H4 (cell line): ENCODE measurements at regions not wholly inside any gene's neighbourhood (a gene's known extent, or its start where the extent isn't known, plus 50 kb on each side); places are given as distances from the start of the nearest gene placed in this dataset.

Experiments
- DNase-seq: peaks from one replicate; pipeline ENCODE4 v3.0.0-alpha.2; 2015; ENCODE audit warnings: low spot score

DNA sequence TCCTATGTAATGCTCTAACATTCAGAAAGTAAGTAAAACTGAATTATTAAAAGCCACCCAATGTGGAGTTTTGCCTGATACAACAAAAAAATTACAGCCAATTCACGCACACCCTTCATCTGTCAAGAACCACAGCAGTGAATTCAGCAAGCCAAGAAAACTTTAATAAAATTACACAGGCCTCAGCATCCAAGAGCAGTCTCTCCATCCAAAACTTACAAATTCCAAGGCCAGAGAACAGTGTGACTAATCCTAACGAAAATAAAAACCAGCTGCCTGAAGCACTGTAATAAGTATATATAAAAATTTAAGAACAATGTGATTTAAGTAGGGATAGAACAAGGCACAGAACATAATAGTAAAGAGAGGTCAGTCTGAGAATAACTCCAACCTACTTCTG is 54.2 kb downstream of the SIX6 start:
- no peak for DNase-seq

DNA sequence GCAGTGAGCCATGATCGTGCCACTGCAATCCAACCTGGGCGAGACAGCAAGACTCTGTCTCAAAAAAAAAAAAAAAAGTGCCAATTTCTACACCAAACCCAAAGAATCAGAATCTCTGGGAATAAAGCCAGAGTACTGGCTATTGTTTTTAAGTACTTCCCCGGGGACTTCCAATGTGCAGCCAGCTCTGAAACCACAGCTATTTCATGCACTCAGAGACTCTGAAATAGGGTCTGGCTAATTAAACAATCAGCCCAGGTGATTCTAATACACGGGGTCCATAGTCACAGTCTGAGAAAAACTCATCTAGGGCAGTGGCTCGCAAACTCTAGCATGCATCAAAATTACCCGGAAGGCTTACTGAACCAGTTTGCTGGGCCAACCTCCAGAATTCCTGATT is 56.3 kb downstream of the SIX6 start:
- DNase-seq, result peak; percentile 65

DNA sequence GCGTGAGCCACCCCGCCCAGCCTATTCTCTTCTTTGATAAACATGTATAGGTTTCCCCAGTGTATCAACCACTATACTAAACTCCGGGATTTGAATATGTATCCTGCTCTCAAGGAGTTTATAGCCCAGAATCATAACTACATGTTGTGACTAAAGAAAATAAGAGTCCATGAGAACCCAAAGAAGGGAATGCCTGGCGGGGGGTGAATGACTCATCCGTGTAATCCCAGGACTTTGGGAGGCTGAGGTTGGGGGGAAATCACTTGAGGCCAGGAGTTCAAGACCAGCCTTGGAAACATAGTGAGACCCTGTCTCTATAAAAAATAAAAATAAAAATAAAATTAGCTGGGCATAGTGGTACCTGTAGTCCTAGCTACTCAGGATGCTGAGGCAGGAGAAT is 57.2 kb downstream of the SIX6 start:
- no peak for DNase-seq

DNA sequence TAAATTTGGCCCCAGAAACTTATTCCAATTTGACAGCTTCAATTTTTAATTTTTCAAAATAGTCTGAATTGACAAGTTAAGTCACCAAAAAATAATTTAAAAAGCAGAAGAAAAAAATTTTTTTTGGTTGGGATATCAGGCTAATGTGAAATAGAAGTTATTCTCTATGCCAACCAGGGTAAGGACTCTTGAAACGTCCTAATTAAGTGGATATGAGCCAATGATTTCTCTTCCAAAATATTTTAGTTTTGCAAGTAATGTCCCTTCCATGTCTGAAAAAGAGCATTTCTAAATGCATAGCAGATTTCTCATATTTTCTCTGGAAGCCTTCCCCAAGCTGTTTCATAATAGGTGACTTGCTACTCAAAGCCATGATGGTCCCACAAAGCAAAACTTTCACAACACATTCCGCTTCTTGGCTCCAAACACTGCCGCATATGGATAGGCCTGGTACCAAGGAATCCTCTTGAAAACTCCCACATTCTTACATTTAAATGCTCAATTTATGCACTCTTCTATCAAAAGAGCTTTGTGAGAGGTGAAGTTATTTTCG is 65.1 kb downstream of the SIX6 start:
- no peak for DNase-seq

DNA sequence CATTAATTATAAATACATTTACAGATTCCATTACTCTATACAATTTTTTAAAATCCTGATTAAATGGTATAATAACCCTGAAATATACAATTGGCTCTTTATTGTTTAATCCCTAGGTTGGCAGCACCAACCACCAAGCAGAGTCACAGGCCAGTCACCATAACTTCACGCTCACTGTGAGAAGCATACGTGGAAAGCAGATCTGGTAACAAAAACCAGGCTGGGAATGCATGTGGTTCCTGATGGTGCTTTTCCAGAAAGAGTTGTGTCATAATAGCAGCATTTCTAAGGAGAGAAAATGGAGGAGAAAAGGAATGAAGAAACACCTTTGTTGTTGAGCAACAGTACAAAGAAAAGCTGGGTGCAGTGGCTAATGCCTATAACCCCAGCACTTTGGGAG is 66.1 kb downstream of the SIX6 start:
- DNase-seq, result no peak

DNA sequence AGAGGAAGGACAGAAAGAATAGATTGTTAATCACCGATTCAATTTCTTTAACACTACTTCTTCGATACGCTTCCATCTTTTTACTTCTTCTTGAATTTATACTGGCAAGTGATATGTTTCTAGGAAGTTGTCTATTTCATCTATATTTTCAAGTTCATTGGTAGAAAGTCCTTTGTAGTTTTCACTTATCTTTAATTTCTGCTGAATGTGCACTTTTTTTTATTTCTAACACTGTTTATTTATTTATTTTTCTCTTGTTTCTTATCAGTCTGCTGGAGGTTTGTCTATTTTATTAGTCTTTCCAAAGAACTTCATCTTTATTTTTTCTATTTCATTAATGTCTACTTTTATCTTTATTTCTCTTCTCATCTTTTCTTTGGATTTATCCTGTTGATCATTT is 63.6 kb downstream of the SIX1 start:
- no peak for DNase-seq

DNA sequence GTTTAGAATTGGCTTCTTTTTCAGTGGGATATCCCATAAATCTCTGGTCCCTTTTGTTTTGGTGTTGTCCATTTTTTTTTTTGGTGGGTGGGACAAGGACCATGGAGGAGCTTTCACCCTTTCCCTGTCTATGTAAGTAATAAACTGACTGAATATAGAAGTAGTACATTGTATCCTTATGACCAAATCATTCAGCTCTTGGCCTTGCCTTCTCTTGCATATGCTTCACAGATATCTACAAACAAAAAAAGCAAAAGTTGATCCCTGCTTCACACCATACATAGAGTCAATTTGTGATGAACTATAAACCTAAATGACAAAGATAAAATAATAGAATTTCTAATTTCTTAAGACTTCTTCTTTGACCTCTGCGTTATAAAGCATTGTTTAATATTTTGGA is 59.8 kb downstream of the SIX1 start:
- no peak for DNase-seq

DNA sequence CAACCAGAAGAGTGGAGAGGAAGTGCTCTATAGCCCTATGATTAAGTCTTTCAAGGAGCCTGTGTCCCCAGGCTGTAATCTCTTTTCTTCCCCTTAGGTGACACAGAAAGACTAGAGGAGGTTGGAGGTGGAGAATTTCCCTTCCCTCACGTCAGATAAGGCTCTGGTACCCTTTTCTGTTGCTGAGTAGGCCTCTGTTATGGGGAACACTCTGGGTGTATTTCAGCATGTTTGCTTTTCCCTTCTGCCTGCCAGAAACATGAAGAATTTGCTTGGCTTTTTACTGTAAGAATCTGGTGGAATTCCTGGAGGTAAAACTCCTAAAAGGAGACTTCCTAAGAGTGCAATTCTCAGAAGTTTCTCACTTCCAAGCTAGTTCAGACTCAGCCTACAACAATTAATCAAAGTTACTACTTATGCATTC is 58.3 kb downstream of the SIX1 start:
- no peak for DNase-seq
